GF-D8 (cell line): ENCODE measurements at regions not wholly inside any gene's neighbourhood (a gene's known extent, or its start where the extent isn't known, plus 50 kb on each side); places are given as distances from the start of the nearest gene placed in this dataset.

Experiments
- DNase-seq: peaks from one replicate; lab custom pipeline; 2025; lab: John Stamatoyannopoulos, UW

- DNase-seq: no peak
These were observed 71.3 kb upstream of the SOX4 start for GRCh38 chr6:21522143-21522747.

DNA sequence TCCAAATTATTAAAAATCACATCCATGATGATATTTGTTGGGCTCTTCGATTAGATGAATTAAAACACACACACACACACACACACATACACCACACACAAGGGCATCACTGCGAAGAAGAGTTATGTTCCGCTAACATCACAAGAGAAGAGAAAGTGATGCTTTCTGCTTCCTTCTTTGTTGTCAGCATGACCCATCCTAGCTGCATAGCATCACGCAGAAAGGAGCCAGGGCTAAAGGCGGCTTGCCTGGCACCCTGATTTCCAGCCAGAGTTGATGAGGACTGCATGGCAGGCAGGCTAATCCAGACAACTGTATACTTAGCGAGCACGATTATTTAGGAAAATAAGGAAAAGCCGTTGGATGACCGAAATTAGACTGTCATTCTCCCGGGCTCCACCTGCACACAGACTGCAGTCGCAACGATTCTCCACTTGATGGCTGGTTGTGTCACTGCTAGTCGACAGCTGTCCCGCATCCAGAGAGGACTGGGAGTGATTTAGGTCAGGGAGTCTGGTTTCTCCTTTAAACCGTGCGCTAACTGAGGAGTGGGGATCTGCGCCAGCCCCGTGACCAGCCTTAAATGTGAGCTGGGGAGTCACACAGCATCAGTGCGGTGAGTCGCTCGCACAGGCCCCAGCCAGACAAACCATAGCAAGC lies 70.6 kb upstream of the SOX4 start:
- no peak for DNase-seq

DNA sequence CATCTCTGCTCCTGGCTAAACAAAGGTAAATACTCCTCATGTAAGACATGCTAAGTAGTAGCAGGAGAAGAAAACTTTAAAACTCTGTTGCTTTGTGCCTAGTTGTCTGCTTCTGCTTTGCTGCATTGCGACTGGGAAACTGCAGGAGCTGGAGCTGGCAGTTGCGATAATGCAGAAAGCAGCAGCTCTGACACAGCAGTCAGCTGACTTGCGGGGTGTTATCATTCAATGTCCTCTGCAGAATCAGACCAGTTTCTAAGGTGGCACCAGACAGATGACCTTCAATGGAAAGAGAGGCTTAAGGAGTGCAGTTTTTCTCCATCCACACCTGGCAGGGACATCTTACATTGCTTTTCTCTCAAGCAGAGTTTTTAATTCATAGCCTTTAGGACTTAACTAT lies 69.9 kb upstream of the SOX4 start:
- DNase-seq: no peak

- DNase-seq: no peak
These were observed 69.3 kb upstream of the SOX4 start for GRCh38 chr6:21524201-21524600.

DNA sequence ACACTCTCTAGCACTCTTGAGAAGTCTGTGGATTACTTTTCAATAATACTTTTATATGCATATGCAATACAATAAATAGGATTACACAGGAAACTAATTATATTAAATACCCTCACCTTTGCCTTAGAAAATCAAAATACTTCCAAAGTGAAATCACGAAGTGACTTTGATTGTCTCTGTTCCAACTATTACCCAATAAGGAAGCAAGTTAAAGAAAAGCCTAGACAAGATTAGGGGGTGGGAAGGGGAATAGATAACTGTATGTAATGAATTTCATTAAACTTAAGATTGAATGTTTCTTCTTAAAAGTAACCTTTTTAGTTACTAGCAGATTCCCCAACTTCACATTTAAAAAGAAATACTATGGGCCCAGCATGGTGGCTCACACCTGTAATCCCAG lies 66.6 kb upstream of the SOX4 start:
- DNase-seq: no peak

DNA sequence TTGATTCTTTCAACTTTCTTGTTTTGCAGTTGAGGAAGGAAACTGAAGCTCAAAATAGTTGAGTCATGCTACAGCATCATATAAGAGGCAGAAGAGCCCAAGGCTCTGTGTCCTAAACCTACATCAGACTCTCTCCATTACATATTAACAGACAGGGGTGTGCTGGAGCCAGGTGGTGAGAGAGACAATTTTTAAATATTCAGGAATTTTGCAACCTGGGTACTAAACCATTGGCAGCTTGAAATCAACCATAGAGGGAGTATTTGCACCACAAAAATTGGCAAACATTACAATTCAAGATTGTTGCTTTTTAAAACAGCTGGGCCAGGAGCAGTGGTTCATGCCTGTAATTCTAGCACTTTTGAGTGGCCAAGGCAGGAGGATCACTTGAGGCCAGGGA lies 65.8 kb upstream of the SOX4 start:
- DNase-seq: no peak

- DNase-seq: no peak
These were observed 64.1 kb upstream of the SOX4 start for GRCh38 chr6:21529431-21529830.

DNA sequence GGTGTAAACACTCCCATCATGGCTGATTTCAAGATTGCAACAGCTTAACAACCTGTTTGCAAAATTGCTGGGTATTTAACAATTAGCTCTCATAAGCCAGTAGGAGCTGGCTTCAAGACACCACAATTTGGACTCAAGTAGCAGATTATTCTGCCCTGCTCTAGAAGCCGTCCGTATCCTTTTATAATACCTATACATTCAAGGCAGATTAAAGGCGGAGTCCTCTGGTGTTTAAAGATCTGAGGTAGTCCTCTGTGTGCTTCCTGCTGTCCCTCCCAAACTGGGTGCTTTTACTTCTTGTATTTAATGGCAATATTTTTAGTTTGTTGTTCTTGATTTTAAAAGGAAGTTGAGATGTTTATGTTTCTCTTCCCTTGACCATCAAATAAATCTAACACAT lies 62.2 kb upstream of the SOX4 start:
- no peak for DNase-seq

DNA sequence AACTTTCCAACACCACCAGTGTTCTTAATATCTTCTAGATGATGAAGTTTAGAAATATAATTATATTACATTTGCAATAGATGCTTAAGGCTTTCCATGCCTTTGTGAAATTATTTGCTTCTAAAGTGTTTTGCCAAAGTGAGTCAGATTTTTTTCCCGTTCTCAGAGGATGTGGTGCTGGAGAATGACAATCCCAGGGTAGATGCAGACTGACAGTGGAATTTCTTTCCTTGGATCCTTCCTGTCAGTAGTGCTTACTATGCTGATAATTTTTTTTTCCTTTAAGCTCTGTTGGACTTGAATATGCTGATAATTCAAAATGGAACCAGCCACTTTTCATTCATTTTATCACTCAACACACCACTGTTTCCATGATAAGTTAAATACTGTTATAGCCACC lies 59.9 kb upstream of the SOX4 start:
- DNase-seq: no peak

DNA sequence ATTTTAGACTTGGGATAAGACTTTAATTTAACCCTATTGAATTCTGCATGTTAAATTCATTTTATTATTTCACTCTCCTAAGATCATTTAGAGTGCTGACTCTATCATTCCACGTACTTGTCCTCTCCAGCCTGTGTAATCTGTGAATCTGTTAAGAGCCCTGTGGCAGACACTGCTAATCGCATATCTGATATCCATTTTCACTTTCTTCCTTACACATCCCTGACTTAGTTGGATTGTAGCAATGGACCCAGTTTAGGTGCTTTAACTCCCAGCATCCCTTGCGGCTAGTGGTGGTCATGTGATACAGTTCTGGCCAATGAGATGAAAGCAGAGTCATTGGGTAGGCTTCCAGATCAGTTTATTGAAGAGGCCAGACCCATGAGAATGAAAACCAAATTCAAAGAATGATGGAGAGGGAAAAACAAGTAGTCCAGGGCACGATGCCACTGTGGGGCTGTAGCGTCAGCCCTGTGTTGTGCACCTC lies 57.2 kb upstream of the SOX4 start:
- DNase-seq: no peak

DNA sequence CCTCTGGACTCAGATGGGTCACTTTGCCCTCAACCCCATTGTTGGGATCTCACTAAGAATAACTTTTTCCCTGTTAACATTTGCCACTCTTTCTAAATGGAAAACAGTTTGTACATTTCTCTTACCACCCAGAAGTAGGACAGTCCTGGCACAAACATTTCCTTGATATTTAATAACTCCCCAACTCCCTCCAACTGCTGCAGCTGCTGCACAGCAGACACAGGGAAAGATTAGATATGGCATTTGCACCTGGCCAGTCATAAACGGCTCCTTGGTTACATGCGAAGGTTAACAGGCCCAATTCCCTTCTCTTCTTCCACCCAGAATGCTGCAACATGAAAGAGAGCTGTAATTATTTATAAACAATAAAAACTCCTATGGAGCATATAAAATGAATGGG lies 55.9 kb upstream of the SOX4 start:
- no peak for DNase-seq

DNA sequence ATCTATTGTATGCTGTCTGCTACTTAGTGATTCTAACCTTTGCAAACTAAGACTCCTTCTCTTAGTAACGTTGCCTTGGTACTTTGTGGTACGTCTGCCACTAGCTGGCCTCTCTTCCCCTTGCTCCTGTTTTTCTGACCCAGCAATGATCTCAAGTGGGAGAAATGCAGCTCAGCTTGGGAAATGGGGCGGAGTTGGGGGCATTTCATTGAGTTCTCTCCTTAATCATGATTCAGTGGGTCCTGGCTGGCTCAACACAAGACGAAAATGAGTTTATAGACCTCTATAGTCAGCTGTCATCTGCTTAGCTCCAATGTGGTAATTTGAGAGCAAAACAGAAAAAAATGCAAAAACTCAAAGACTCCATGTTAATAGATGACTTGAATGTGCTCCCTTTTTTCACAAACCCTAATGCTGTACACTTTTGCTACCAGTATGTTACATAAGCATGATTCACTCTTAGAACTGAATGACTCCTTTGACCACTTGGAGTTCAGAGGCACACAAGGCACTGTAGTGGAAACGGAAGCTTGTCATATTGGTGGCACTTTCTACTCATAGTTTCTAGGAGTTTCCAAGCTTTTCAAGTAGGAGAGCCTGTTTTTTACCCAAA lies 55.3 kb upstream of the SOX4 start:
- DNase-seq: no peak

DNA sequence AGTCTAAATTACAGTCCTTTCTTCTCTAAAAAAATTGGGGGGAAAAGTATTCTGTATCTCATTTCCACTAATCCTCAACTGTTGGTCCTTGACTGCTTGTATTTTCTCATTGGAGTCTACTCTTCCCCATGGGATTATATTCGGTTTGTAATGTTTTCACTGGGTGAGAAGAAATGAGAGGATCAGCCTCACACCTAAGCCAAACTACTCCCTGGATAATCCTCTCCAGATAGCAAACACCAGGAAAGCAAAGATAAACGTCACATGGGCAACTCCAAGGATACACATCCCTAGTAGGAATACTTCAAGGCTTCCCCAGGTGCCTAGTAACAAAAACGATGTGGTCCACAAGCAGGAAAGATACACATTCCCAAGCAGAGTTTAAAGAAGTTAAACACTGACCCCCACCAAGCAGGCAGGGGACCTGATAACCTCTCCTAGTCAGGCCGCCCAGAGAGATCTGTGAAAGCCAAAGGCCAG lies 53.9 kb upstream of the SOX4 start:
- DNase-seq: no peak
